ENCODE measurements at regions not wholly inside any gene's neighbourhood (a gene's known extent, or its start where the extent isn't known, plus 50 kb on each side); places are given as distances from the start of the nearest gene placed in this dataset.

- no peak for TF ChIP-seq CTCF (IDR thresholded peaks at IDR 0.05)
- Mint-ChIP-seq H3K4me3 (ENCODE audit: unreplicated experiment) (no peak overlapping the region), H3K9me3 (ENCODE audit: unreplicated experiment) (no peaks in the 10 kb centered on the region), H3K4me1 (ENCODE audit: unreplicated experiment) (peaks cover 9% of the 10 kb centered on the region), H3K27ac (ENCODE audit: unreplicated experiment) (no peak overlapping the region), H3K27me3 (ENCODE audit: unreplicated experiment) (peaks cover 4% of the 10 kb centered on the region), H3K36me3 (ENCODE audit: unreplicated experiment) (no peaks in the 10 kb centered on the region)
- no peak for DNase-seq (ENCODE audit: extremely low spot score, unreplicated experiment)
Measured at GRCh38 chr11:11036185-11036847, 178.5 kb upstream of the ZBED5 start.

- no peak overlapping the region for H3K27ac Mint-ChIP-seq (ENCODE audit: unreplicated experiment)
- no peak overlapping the region for H3K4me3 Mint-ChIP-seq (ENCODE audit: unreplicated experiment)
- H3K27me3 Mint-ChIP-seq (ENCODE audit: unreplicated experiment), result peaks cover 4% of the 10 kb centered on the region
- H3K36me3 Mint-ChIP-seq (ENCODE audit: unreplicated experiment), result no peaks in the 10 kb centered on the region
- H3K9me3 Mint-ChIP-seq (ENCODE audit: unreplicated experiment), result no peaks in the 10 kb centered on the region
- H3K4me1 Mint-ChIP-seq (ENCODE audit: unreplicated experiment), result peaks cover 9% of the 10 kb centered on the region
- no peak for TF ChIP-seq CTCF (IDR thresholded peaks at IDR 0.05)
- no peak for DNase-seq (ENCODE audit: extremely low spot score, unreplicated experiment)
Measured at GRCh38 chr11:11035331-11035730, 177.5 kb upstream of the ZBED5 start.

GRCh38 chr11:11034476-11034875 lies 176.6 kb upstream of the ZBED5 start:
- Mint-ChIP-seq H3K9me3 (ENCODE audit: unreplicated experiment) (no peaks in the 10 kb centered on the region), H3K27ac (ENCODE audit: unreplicated experiment) (no peak overlapping the region)
- DNase-seq (ENCODE audit: extremely low spot score, unreplicated experiment), result no peak

GRCh38 chr11:11032066-11032465 lies 174.2 kb upstream of the ZBED5 start:
- H3K36me3 Mint-ChIP-seq (ENCODE audit: unreplicated experiment), result no peaks in the 10 kb centered on the region
- DNase-seq (ENCODE audit: extremely low spot score, unreplicated experiment), result no peak
- H3K27ac Mint-ChIP-seq (ENCODE audit: unreplicated experiment), result no peak overlapping the region
- peaks cover 18% of the 10 kb centered on the region for H3K4me1 Mint-ChIP-seq (ENCODE audit: unreplicated experiment)
- no peak for TF ChIP-seq CTCF (IDR thresholded peaks at IDR 0.05)
- no peaks in the 10 kb centered on the region for H3K27me3 Mint-ChIP-seq (ENCODE audit: unreplicated experiment)
- no peaks in the 10 kb centered on the region for H3K9me3 Mint-ChIP-seq (ENCODE audit: unreplicated experiment)
- H3K4me3 Mint-ChIP-seq (ENCODE audit: unreplicated experiment), result no peak overlapping the region

More at GRCh38 chr11:11034476-11034875, 176.6 kb upstream of the ZBED5 start:
- Mint-ChIP-seq H3K4me3 (ENCODE audit: unreplicated experiment) (no peak overlapping the region), H3K27me3 (ENCODE audit: unreplicated experiment) (no peaks in the 10 kb centered on the region), H3K36me3 (ENCODE audit: unreplicated experiment) (no peaks in the 10 kb centered on the region), H3K4me1 (ENCODE audit: unreplicated experiment) (peaks cover 9% of the 10 kb centered on the region)
- TF ChIP-seq CTCF (IDR thresholded peaks at IDR 0.05), result no peak

- H3K36me3 Mint-ChIP-seq (ENCODE audit: unreplicated experiment), result no peaks in the 10 kb centered on the region
Measured at GRCh38 chr11:11029027-11029426, 171.2 kb upstream of the ZBED5 start.

More at GRCh38 chr11:11029027-11029426, 171.2 kb upstream of the ZBED5 start:
- TF ChIP-seq CTCF (IDR thresholded peaks at IDR 0.05), result no peak
- DNase-seq (ENCODE audit: extremely low spot score, unreplicated experiment), result no peak
- H3K27me3 Mint-ChIP-seq (ENCODE audit: unreplicated experiment), result no peaks in the 10 kb centered on the region
- H3K27ac Mint-ChIP-seq (ENCODE audit: unreplicated experiment), result no peak overlapping the region
- peaks cover 9% of the 10 kb centered on the region for H3K4me1 Mint-ChIP-seq (ENCODE audit: unreplicated experiment)
- no peaks in the 10 kb centered on the region for H3K9me3 Mint-ChIP-seq (ENCODE audit: unreplicated experiment)
- H3K4me3 Mint-ChIP-seq (ENCODE audit: unreplicated experiment), result no peak overlapping the region

All from osteocyte (in vitro differentiated cells).